LNCaP clone FGC (cell line): ENCODE measurements at regions not wholly inside any gene's neighbourhood (a gene's known extent, or its start where the extent isn't known, plus 50 kb on each side); places are given as distances from the start of the nearest gene placed in this dataset.

Source experiments
- DNase-seq: peaks from one replicate; pipeline ENCODE4 v3.0.0-alpha.2; 2011; ENCODE audit warnings: low read depth
- H3K4me3 ChIP-seq: 2 replicates; pipeline ENCODE4 v1.5.1; 2011; ENCODE audit warnings: mild to moderate bottlenecking, low read depth, low read length, control low read depth
- TF ChIP-seq, protein P1 (sequence below): IDR thresholded peaks from 2 replicates; pipeline ENCODE4 v1.5.1; 2012; ENCODE audit warnings: mild to moderate bottlenecking; ENCODE audit not compliant: control insufficient read depth, insufficient read depth; ENCODE audit errors: extremely low read depth

DNA sequence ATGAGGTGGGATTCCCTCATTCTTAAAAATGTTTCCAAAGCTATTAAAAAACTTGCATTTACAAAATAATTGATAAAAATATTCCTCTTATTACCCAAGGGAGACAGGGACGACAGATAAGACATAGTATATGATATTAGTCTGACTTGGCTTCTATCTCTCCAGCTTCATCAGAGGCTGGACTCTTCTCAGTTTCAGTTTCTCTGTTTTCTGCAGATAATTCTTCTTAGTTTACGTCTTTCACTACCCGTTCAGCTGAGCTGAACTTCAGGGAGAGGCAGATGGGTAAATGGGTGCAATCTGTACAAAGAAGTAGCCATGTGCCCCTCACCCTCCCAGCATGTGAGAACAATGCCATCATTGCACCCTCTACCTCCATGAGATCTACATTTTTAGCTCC lies 214.0 kb upstream of the SLIT2 start:
- TF ChIP-seq, protein P1, sequence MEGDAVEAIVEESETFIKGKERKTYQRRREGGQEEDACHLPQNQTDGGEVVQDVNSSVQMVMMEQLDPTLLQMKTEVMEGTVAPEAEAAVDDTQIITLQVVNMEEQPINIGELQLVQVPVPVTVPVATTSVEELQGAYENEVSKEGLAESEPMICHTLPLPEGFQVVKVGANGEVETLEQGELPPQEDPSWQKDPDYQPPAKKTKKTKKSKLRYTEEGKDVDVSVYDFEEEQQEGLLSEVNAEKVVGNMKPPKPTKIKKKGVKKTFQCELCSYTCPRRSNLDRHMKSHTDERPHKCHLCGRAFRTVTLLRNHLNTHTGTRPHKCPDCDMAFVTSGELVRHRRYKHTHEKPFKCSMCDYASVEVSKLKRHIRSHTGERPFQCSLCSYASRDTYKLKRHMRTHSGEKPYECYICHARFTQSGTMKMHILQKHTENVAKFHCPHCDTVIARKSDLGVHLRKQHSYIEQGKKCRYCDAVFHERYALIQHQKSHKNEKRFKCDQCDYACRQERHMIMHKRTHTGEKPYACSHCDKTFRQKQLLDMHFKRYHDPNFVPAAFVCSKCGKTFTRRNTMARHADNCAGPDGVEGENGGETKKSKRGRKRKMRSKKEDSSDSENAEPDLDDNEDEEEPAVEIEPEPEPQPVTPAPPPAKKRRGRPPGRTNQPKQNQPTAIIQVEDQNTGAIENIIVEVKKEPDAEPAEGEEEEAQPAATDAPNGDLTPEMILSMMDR: no peak
- H3K4me3 ChIP-seq: no peak overlapping the region

DNA sequence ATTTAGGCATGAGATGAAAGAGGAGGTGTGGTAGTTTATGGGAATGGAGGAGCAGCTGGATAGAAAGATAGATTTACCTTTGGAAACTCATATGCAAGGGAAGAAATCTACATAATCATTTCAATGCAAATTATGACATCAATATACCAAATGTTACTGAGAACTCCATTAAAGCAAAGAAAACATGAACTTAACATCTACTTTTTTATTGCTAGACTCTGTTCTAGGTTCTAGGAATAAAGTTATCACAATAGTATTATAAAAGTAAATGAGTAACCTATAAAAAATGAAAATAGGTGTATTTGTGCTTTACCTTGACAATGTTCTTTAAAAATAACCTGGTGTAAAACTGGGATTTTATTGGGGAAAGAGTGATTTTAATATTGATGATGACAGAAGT lies 221.6 kb upstream of the SLIT2 start:
- DNase-seq: no peak
- no peak overlapping the region for H3K4me3 ChIP-seq
- TF ChIP-seq, protein P1: no peak

More for the DNA sequence above, 214.0 kb upstream of the SLIT2 start:
- DNase-seq: no peak

DNA sequence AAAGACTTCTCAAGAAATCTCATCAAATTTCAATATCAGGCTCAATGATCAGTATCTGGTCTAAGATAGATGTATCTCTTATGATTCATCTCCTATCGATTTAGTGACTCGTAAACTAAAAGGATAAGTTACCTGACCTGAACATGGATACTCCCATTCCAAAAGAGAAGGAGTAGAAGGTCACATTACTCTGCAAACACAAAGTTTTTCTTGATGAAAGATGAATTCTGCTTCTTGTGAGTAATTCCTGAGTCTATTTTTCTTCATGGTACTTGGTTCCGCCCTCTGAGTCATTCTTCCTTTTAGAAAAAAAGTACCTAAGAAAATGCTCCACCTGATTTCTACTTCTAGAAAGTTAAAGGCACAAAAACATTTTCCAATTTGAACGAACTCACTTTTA lies 223.1 kb upstream of the SLIT2 start:
- TF ChIP-seq, protein P1: no peak
- DNase-seq: no peak
- H3K4me3 ChIP-seq: no peak overlapping the region

DNA sequence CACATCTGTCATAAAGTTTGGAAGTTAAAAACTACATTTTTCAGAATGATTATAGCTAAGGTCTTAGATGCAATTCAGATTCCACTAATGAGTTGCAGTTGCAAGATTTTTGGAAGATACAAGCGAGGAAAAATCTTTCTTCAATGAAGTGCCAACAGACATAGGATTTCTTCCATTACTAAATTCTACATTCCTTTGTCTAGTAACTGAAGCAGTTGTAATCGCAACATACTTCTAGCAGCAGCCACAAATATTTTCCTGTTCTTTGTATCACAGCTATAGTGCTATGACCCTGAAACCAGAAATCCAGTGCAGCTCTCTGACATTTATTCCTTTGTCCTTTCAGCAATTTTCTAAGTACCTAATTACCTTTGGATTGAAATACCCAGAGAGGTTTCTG lies 225.2 kb upstream of the SLIT2 start:
- TF ChIP-seq, protein P1: no peak
- no peak overlapping the region for H3K4me3 ChIP-seq
- DNase-seq: no peak

DNA sequence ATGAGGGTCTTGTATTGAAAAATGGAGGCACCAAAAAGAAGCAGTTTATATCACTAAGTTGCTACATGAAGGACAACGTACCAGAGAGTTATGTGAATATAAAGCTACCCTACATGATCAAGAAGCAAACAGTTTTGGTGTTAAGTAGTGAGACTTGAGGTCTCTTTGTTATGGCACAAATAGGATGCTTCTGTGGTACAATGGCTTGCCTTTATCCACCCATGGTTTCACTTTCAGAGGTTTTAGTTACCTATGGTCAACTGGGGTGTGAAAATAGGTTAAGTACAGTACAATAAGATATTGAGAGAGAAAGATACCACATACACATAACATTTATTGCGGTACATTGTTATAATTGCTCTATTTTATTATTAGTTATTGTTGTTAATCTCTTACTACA lies 229.2 kb upstream of the SLIT2 start:
- DNase-seq: no peak
- TF ChIP-seq, protein P1: no peak
- H3K4me3 ChIP-seq: no peak overlapping the region

DNA sequence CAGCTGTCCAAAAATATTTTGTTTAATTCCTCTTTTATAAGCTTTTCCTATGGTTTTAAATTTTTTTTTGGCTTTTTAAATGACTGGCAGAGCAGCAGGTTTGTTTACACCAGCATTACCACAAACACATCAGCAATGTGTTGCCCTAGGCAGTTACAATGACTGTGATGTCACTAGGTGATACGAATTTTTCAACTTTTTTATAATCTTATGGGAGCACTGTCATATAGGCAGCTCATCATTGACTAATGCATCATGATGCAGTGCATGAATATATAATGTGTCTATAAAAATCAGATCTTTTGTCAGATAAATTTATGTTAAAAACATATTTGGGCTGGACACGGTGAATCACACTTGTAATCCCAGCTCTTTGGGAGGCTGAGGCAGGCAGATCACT lies 231.6 kb upstream of the SLIT2 start:
- TF ChIP-seq, protein P1: no peak
- no peak for DNase-seq
- no peak overlapping the region for H3K4me3 ChIP-seq

DNA sequence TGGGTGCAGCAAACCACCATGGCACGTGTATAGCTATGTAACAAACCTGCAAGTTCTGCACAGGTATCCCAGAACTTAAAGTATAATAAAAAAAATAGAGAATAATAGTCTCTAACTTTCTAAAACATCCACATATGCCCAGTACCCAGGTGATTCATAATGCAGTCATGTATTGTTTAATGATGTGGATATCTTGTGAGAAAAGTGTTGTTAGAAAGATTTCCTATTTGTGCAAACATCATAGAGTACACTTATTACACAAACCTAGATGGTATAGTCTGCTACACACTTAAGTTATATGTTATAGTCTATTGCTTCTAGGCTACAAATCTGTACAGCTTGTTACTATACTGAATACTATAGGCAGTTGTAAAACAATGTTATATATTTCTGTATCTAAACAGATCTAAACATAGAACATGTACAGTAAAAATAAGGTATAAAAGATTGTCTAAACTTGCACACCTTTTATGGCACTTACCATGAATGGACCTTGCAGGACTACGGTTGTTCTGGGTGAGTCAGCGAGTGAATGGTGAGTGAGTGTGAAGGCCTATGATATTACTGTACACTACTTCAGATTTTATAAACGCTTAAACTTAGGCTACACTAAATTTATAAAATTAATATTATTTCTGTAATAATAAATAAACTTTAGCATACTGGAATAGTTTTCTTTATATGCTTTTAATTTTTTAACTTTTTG lies 232.2 kb upstream of the SLIT2 start:
- no peak overlapping the region for H3K4me3 ChIP-seq
- no peak for DNase-seq
- TF ChIP-seq, protein P1: no peak
